VCaP (cell line): ENCODE measurements at regions not wholly inside any gene's neighbourhood (a gene's known extent, or its start where the extent isn't known, plus 50 kb on each side); places are given as distances from the start of the nearest gene placed in this dataset.

Experiments
- H3K27ac ChIP-seq: fragments of 450-650 bp; 2 replicates; pipeline ENCODE4 v1.5.1; 2017
- CTCF ChIP-seq: fragments of 450-650 bp; conservative IDR thresholded peaks from 2 replicates; pipeline ENCODE4 v1.5.1; 2017; ENCODE audit warnings: mild to moderate bottlenecking, moderate library complexity

- TF ChIP-seq CTCF, result no peak
- no peak overlapping the region for H3K27ac ChIP-seq
Measured at GRCh38 chr12:19951664-19952063, 416.7 kb upstream of the PDE3A start.

- TF ChIP-seq CTCF, result no peak
- no peak overlapping the region for H3K27ac ChIP-seq
Measured at GRCh38 chr12:19953734-19954133, 414.6 kb upstream of the PDE3A start.

GRCh38 chr12:19954163-19954562, 414.2 kb upstream of the PDE3A start:
- H3K27ac ChIP-seq, result no peak overlapping the region
- TF ChIP-seq CTCF, result no peak

GRCh38 chr12:19957308-19958125, 410.8 kb upstream of the PDE3A start:
- H3K27ac ChIP-seq, result no peak overlapping the region
- TF ChIP-seq CTCF, result no peak

GRCh38 chr12:19958389-19958788, 409.9 kb upstream of the PDE3A start:
- no peak overlapping the region for H3K27ac ChIP-seq
- no peak for TF ChIP-seq CTCF

GRCh38 chr12:19959353-19959752, 409.0 kb upstream of the PDE3A start:
- TF ChIP-seq CTCF, result no peak
- H3K27ac ChIP-seq, result no peak overlapping the region

- H3K27ac ChIP-seq, result no peak overlapping the region
- TF ChIP-seq CTCF, result no peak
Measured at GRCh38 chr12:19960527-19960926, 407.8 kb upstream of the PDE3A start.
